Gastrocnemius medialis (tissue), 4 donors: ENCODE measurements at regions not wholly inside any gene's neighbourhood (a gene's known extent, or its start where the extent isn't known, plus 50 kb on each side); places are given as distances from the start of the nearest gene placed in this dataset.
A peak's percentile ranks its signal among the peaks of the same experiment; 100 is the strongest.

Experiments
- ATAC-seq, 2 donors: fragments of 150-250 bp; one replicate each; pipeline ENCODE4 v1.9.1; 2016
- DNase-seq, 2 donors: peaks; one replicate each; pipeline ENCODE4 v3.0.0-alpha.2; 2019
- H3K27ac ChIP-seq, 4 donors: fragments of 200-600 bp; sonication (generic); 1 replicate in 1 of 4; 2 replicates in 3 of 4; pipeline ENCODE4 v1.5.1; 2016 to 2018; ENCODE audit warnings: mild to moderate bottlenecking in 2 of 4, moderate library complexity in 1 of 4
- H3K27me3 ChIP-seq, 3 donors: fragments of 200-600 bp; sonication (generic) in 2 of 3; 1 replicate in 1 of 3; 2 replicates in 2 of 3; pipeline versions ENCODE4 v1.5.1 to v1.6.0; 2016 to 2019; ENCODE audit warnings: mild to moderate bottlenecking in 1 of 3, moderate library complexity in 1 of 3
- H3K36me3 ChIP-seq, 2 donors: fragments of 200-600 bp; sonication (generic) in 1 of 2; one replicate each; pipeline ENCODE4 v1.5.1; 2017 to 2018
- H3K4me1 ChIP-seq, 2 donors: fragments of 200-600 bp; sonication (generic) in 1 of 2; one replicate each; pipeline ENCODE4 v1.5.1; 2016 to 2017; ENCODE audit warnings: mild to moderate bottlenecking in 2 of 2
- H3K4me3 ChIP-seq, 4 donors: fragments of 200-600 bp; sonication (generic) in 3 of 4; 1 replicate in 1 of 4; 2 replicates in 3 of 4; pipeline ENCODE4 v1.5.1; 2016 to 2019; ENCODE audit warnings: mild to moderate bottlenecking in 2 of 4
- H3K9me3 ChIP-seq, 3 donors: fragments of 200-600 bp; sonication (generic) in 2 of 3; 1 replicate in 1 of 3; 2 replicates in 2 of 3; pipeline ENCODE4 v1.5.1; 2016 to 2019
- CTCF ChIP-seq, 5 experiments: fragments of 450-650 bp in 3 of 5; fragments of 200-600 bp in 2 of 5; sonication (generic) in 2 of 5; IDR thresholded peaks in 4 of 5; conservative IDR thresholded peaks in 1 of 5; 1 replicate in 4 of 5; 2 replicates in 1 of 5; pipeline ENCODE4 v1.5.1; 2016 to 2019; ENCODE audit warnings: antibody characterized with exemption in 5 of 5, mild to moderate bottlenecking in 3 of 5, moderate library complexity in 3 of 5
- POLR2A ChIP-seq, 2 donors: fragments of 450-650 bp; IDR thresholded peaks; one replicate each; pipeline ENCODE4 v1.6.1; 2017; ENCODE audit warnings: antibody characterized with exemption in 2 of 2, mild to moderate bottlenecking in 2 of 2, moderate library complexity in 2 of 2
- in situ Hi-C, 4 donors: fragments of 200-750 bp; cut with MboI; loops; one replicate each; pipeline versions ENCODE4 v1.15.0 to v1.8.0; 2017; ENCODE audit warnings: low sequenced_read_pairs in 4 of 4
- intact Hi-C: fragments of 100-400 bp; cut with DNase I; formaldehyde crosslinking; loops from one replicate; pipeline ENCODE4 v1.15.1; 2023; ENCODE audit warnings: low total_unique reads

GRCh38 chr6:155708100-155708499 lies 252.5 kb upstream of the NOX3 start:
- Histone ChIP-seq H3K9me3 (no peaks in the 10 kb centered on the region), H3K4me1 (no peaks in the 10 kb centered on the region), H3K27ac (no peak overlapping the region), H3K4me3 (no peak overlapping the region), H3K36me3 (no peaks in the 10 kb centered on the region), H3K27me3 (no peaks in the 10 kb centered on the region)
- TF ChIP-seq POLR2A (IDR thresholded peaks at IDR 0.05) = no peak
- no peak for TF ChIP-seq CTCF (IDR thresholded peaks at IDR 0.05 in 4 of 5, conservative IDR thresholded peaks at IDR 0.05 in 1 of 5)
- ATAC-seq (peak in 1 of 2 donors; percentile 24), DNase-seq (no peak)
- intact Hi-C loops = no loop called here
- in situ Hi-C loops = no loop called here

GRCh38 chr6:155706806-155707205 lies 251.2 kb upstream of the NOX3 start:
- ATAC-seq = no peak
- no peaks in the 10 kb centered on the region for H3K27me3 ChIP-seq
- H3K9me3 ChIP-seq = no peaks in the 10 kb centered on the region
- H3K4me3 ChIP-seq = no peak overlapping the region
- no peak for TF ChIP-seq POLR2A (IDR thresholded peaks at IDR 0.05)
- TF ChIP-seq CTCF (IDR thresholded peaks at IDR 0.05 in 4 of 5, conservative IDR thresholded peaks at IDR 0.05 in 1 of 5) = no peak
- H3K36me3 ChIP-seq = no peaks in the 10 kb centered on the region
- H3K4me1 ChIP-seq = no peaks in the 10 kb centered on the region
- no peak overlapping the region for H3K27ac ChIP-seq
- no peak for DNase-seq
- in situ Hi-C loops (no loop called here), intact Hi-C loops (no loop called here)

GRCh38 chr6:155706341-155706740 lies 250.7 kb upstream of the NOX3 start:
- intact Hi-C loops = no loop called here
- H3K36me3 ChIP-seq = no peaks in the 10 kb centered on the region
- TF ChIP-seq CTCF (IDR thresholded peaks at IDR 0.05 in 4 of 5, conservative IDR thresholded peaks at IDR 0.05 in 1 of 5) (no peak), POLR2A (IDR thresholded peaks at IDR 0.05) (no peak)
- H3K4me1 ChIP-seq = no peaks in the 10 kb centered on the region
- DNase-seq (no peak), ATAC-seq (no peak)
- H3K4me3 ChIP-seq = no peak overlapping the region
- H3K27me3 ChIP-seq = no peaks in the 10 kb centered on the region
- no peak overlapping the region for H3K27ac ChIP-seq
- in situ Hi-C loops = no loop called here
- H3K9me3 ChIP-seq = no peaks in the 10 kb centered on the region

- H3K36me3 ChIP-seq = no peaks in the 10 kb centered on the region
- no peaks in the 10 kb centered on the region for H3K27me3 ChIP-seq
- H3K27ac ChIP-seq = no peak overlapping the region
- DNase-seq = no peak
- no peaks in the 10 kb centered on the region for H3K4me1 ChIP-seq
- in situ Hi-C loops = no loop called here
- TF ChIP-seq POLR2A (IDR thresholded peaks at IDR 0.05) (no peak), CTCF (IDR thresholded peaks at IDR 0.05 in 4 of 5, conservative IDR thresholded peaks at IDR 0.05 in 1 of 5) (no peak)
- ATAC-seq = no peak
- H3K9me3 ChIP-seq = no peaks in the 10 kb centered on the region
- no peak overlapping the region for H3K4me3 ChIP-seq
- intact Hi-C loops = no loop called here
These were observed 245.7 kb upstream of the NOX3 start for GRCh38 chr6:155701342-155701741.

- H3K27me3 ChIP-seq = no peaks in the 10 kb centered on the region
- H3K36me3 ChIP-seq = no peaks in the 10 kb centered on the region
- H3K27ac ChIP-seq = no peak overlapping the region
- no peaks in the 10 kb centered on the region for H3K4me1 ChIP-seq
- no peak overlapping the region for H3K4me3 ChIP-seq
- no peaks in the 10 kb centered on the region for H3K9me3 ChIP-seq
- in situ Hi-C loops = no loop called here
- DNase-seq = no peak
- intact Hi-C loops = no loop called here
- ATAC-seq = no peak
- no peak for TF ChIP-seq CTCF (IDR thresholded peaks at IDR 0.05 in 4 of 5, conservative IDR thresholded peaks at IDR 0.05 in 1 of 5)
- no peak for TF ChIP-seq POLR2A (IDR thresholded peaks at IDR 0.05)
These were observed 239.9 kb upstream of the NOX3 start for GRCh38 chr6:155695495-155695894.
